Loucy (cell line): ENCODE measurements at regions not wholly inside any gene's neighbourhood (a gene's known extent, or its start where the extent isn't known, plus 50 kb on each side); places are given as distances from the start of the nearest gene placed in this dataset.

Experiments
- H2AFZ ChIP-seq: fragments of 200-600 bp; sonication (generic); 2 replicates; pipeline ENCODE4 v1.6.0; 2016; ENCODE audit warnings: antibody characterized with exemption, mild to moderate bottlenecking, low read length, moderate library complexity
- H3F3A ChIP-seq: fragments of 200-600 bp; 2 replicates; pipeline ENCODE4 v1.6.0; 2016; ENCODE audit warnings: antibody characterized with exemption, low read depth, mild to moderate bottlenecking
- H3K27me3 ChIP-seq: fragments of 200-600 bp; sonication (generic); 2 replicates; pipeline ENCODE4 v1.6.1; 2014; ENCODE audit warnings: low read length, mild to moderate bottlenecking; ENCODE audit not compliant: insufficient read depth, poor library complexity, severe bottlenecking
- H3K36me3 ChIP-seq: fragments of 200-600 bp; sonication (generic); 2 replicates; pipeline ENCODE4 v1.6.1; 2016; ENCODE audit warnings: low read length; ENCODE audit not compliant: insufficient read depth
- H3K4me1 ChIP-seq: fragments of 200-600 bp; sonication (generic); 2 replicates; pipeline ENCODE4 v1.5.1; 2014; ENCODE audit warnings: low read length, mild to moderate bottlenecking; ENCODE audit not compliant: insufficient read depth, poor library complexity, severe bottlenecking
- H3K4me2 ChIP-seq: fragments of 200-600 bp; sonication (generic); 2 replicates; pipeline ENCODE4 v1.6.0; 2014; ENCODE audit warnings: antibody characterized with exemption, low read length, low read depth, mild to moderate bottlenecking; ENCODE audit not compliant: poor library complexity, severe bottlenecking
- H3K4me3 ChIP-seq: fragments of 200-600 bp; sonication (generic); 2 replicates; pipeline ENCODE4 v1.5.1; 2014; ENCODE audit warnings: low read length, mild to moderate bottlenecking, mixed read lengths; ENCODE audit not compliant: poor library complexity, severe bottlenecking
- H3K79me2 ChIP-seq: fragments of 200-600 bp; sonication (generic); 2 replicates; pipeline ENCODE4 v1.6.1; 2014; ENCODE audit warnings: low read length; ENCODE audit not compliant: insufficient read depth
- H3K9ac ChIP-seq: fragments of 200-600 bp; sonication (generic); 2 replicates; pipeline ENCODE4 v1.6.0; 2014; ENCODE audit warnings: mild to moderate bottlenecking, low read depth, low read length, moderate library complexity; ENCODE audit not compliant: poor library complexity, severe bottlenecking
- H3K9me2 ChIP-seq: fragments of 200-600 bp; sonication (generic); replicated peaks from 2 replicates; pipeline ENCODE4 v1.6.1; 2016; ENCODE audit warnings: low read depth, low read length, mixed read lengths
- H3K9me3 ChIP-seq: fragments of 200-600 bp; sonication (generic); 2 replicates; pipeline ENCODE4 v1.6.1; 2014; ENCODE audit warnings: mild to moderate bottlenecking, antibody characterized with exemption, low read length, low read depth; ENCODE audit not compliant: insufficient read depth
- H4K20me1 ChIP-seq: fragments of 200-600 bp; sonication (generic); 2 replicates; pipeline ENCODE4 v1.6.0; 2014; ENCODE audit warnings: antibody characterized with exemption, low read length, mild to moderate bottlenecking; ENCODE audit not compliant: insufficient read depth, poor library complexity, severe bottlenecking
- EZH2phosphoT487 ChIP-seq: fragments of 200-600 bp; IDR thresholded peaks from 2 replicates; pipeline ENCODE4 v1.6.1; 2018; ENCODE audit warnings: antibody characterized with exemption, mild to moderate bottlenecking, moderate library complexity, borderline replicate concordance
- TF ChIP-seq, protein P1 (sequence below): fragments of 200-600 bp; sonication (generic); conservative IDR thresholded peaks from 2 replicates; pipeline ENCODE4 v1.5.1; 2014; ENCODE audit warnings: mild to moderate bottlenecking, antibody characterized with exemption, low read length

DNA sequence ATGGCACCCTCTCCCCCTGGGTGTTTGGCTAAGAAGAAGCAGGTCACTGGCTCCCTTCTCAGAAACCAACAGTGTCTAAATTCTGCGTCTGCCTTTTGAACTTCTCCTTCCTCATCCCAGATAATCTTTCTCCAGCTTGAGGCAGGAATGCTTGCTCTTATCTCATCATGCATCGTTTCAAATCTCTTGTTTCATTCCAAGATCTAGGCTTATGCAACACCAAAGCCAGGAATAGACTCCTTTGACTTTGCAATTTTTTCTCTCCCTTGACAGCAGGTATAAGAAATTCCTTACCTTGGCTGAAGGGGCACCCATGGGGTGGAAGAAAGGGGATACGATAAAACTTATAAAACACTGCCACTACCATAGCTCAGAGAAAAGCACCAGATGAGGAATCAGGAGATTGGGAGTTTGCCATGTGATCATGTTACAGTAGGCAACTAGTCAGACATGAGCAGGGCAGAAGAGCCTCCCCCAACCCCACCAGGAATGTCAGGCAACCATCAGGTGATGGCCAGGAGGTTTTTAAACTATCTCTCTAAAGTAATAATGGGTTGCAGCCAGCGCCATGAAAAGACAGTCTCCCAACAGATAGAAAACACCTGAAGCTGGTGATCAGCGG is 498.9 kb downstream of the KLF12 start:
- Histone ChIP-seq H3K9ac (no peak overlapping the region), H2AFZ (no peak overlapping the region), H4K20me1 (no peaks in the 10 kb centered on the region), H3K4me1 (no peaks in the 10 kb centered on the region), H3K4me2 (no peak overlapping the region), H3K36me3 (no peaks in the 10 kb centered on the region), H3K9me2 (no peaks in the 10 kb centered on the region), H3K79me2 (no peaks in the 10 kb centered on the region), H3K27me3 (no peaks in the 10 kb centered on the region), H3K4me3 (no peak overlapping the region), H3K9me3 (no peaks in the 10 kb centered on the region), H3F3A (no peaks in the 10 kb centered on the region)
- TF ChIP-seq, protein P1, sequence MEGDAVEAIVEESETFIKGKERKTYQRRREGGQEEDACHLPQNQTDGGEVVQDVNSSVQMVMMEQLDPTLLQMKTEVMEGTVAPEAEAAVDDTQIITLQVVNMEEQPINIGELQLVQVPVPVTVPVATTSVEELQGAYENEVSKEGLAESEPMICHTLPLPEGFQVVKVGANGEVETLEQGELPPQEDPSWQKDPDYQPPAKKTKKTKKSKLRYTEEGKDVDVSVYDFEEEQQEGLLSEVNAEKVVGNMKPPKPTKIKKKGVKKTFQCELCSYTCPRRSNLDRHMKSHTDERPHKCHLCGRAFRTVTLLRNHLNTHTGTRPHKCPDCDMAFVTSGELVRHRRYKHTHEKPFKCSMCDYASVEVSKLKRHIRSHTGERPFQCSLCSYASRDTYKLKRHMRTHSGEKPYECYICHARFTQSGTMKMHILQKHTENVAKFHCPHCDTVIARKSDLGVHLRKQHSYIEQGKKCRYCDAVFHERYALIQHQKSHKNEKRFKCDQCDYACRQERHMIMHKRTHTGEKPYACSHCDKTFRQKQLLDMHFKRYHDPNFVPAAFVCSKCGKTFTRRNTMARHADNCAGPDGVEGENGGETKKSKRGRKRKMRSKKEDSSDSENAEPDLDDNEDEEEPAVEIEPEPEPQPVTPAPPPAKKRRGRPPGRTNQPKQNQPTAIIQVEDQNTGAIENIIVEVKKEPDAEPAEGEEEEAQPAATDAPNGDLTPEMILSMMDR: no peak
- TF ChIP-seq EZH2phosphoT487: no peak

DNA sequence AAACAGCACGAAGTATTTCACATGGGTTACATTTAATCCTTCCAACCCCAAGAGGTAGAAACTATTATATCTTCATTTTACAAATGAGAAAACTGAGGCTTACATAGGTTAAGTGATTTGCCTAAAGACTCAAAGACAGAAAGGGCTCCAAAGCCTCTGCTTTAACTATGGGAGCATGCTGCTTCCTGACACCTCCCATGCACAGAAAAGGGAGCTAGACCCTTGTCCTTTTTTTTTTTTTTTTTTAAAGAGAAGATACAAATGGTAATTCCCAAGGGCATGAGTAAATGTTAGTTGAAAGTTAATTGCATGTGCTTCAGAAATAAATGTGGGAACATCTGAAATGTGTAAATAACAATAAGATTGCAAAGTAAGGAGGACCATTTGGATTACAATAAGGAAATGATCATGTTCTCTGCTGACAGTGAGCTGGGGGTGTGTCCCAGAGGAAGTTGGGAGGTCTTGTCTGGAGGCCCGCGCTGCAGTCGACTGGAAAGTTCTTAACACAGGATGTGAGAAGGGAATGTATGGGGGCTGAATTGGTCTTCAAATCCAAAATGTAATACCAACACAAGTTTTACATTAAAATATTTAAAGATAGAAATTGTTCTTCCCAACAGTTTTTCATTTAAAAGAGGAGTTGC is 500.3 kb downstream of the KLF12 start:
- Histone ChIP-seq H3K79me2 (no peaks in the 10 kb centered on the region), H3K9ac (no peak overlapping the region), H3K4me3 (no peak overlapping the region), H3F3A (no peaks in the 10 kb centered on the region), H2AFZ (no peak overlapping the region), H3K36me3 (no peaks in the 10 kb centered on the region), H3K4me2 (no peak overlapping the region), H3K9me3 (no peaks in the 10 kb centered on the region), H3K4me1 (no peaks in the 10 kb centered on the region), H4K20me1 (no peaks in the 10 kb centered on the region), H3K9me2 (no peaks in the 10 kb centered on the region), H3K27me3 (no peaks in the 10 kb centered on the region)
- TF ChIP-seq, protein P1: no peak
- TF ChIP-seq EZH2phosphoT487: no peak

GRCh38 chr13:73631411-73631810 is 502.8 kb downstream of the KLF12 start:
- no peaks in the 10 kb centered on the region for H3K27me3 ChIP-seq
- no peaks in the 10 kb centered on the region for H4K20me1 ChIP-seq
- no peaks in the 10 kb centered on the region for H3K9me2 ChIP-seq
- H3K79me2 ChIP-seq: no peaks in the 10 kb centered on the region
- no peak overlapping the region for H2AFZ ChIP-seq
- H3K4me3 ChIP-seq: no peak overlapping the region
- H3K36me3 ChIP-seq: no peaks in the 10 kb centered on the region
- no peaks in the 10 kb centered on the region for H3F3A ChIP-seq
- no peak overlapping the region for H3K4me2 ChIP-seq
- H3K4me1 ChIP-seq: no peaks in the 10 kb centered on the region
- TF ChIP-seq, protein P1: no peak
- TF ChIP-seq EZH2phosphoT487: no peak
- H3K9me3 ChIP-seq: no peaks in the 10 kb centered on the region
- no peak overlapping the region for H3K9ac ChIP-seq
